Heart left ventricle (tissue), 16 donors: ENCODE measurements at regions not wholly inside any gene's neighbourhood (a gene's known extent, or its start where the extent isn't known, plus 50 kb on each side); places are given as distances from the start of the nearest gene placed in this dataset.
A peak's percentile ranks its signal among the peaks of the same experiment; 100 is the strongest.

Experiments
- ATAC-seq, 4 donors: fragments of 200-7000 bp; cut with Tn5 transposase; one replicate each; pipeline ENCODE4 v1.9.1; 2020 to 2022; ENCODE audit warnings: moderate library complexity in 4 of 4, mild to moderate bottlenecking in 3 of 4, moderate number of reproducible peaks in 1 of 4
- DNase-seq, 5 donors: peaks; one replicate each; pipeline ENCODE4 v3.0.0-alpha.2; 2020
- H3K27ac ChIP-seq, 12 donors: fragments of 200-600 bp; sonication (generic) in 4 of 12; one replicate each; pipeline versions ENCODE4 v1.5.0 to v1.8.0; 2016 to 2022; ENCODE audit warnings: mild to moderate bottlenecking in 2 of 12
- H3K27me3 ChIP-seq, 9 donors: fragments of 200-600 bp; sonication (generic) in 2 of 9; one replicate each; pipeline versions ENCODE4 v1.5.1 to v1.8.0; 2016 to 2022; ENCODE audit warnings: mild to moderate bottlenecking in 3 of 9
- H3K36me3 ChIP-seq, 9 donors: fragments of 200-600 bp; sonication (generic) in 2 of 9; one replicate each; pipeline versions ENCODE4 v1.5.0 to v1.8.0; 2018 to 2022; ENCODE audit warnings: mild to moderate bottlenecking in 2 of 9
- H3K4me1 ChIP-seq, 12 donors: fragments of 200-600 bp; sonication (generic) in 4 of 12; one replicate each; pipeline versions ENCODE4 v1.5.0 to v1.8.0; 2016 to 2022; ENCODE audit warnings: mild to moderate bottlenecking in 3 of 12
- H3K4me3 ChIP-seq, 12 donors: fragments of 200-600 bp; sonication (generic) in 4 of 12; one replicate each; pipeline versions ENCODE4 v1.5.0 to v1.8.0; 2017 to 2022; ENCODE audit warnings: mild to moderate bottlenecking in 9 of 12, moderate library complexity in 4 of 12
- H3K9me3 ChIP-seq, 12 donors: fragments of 200-600 bp; sonication (generic) in 4 of 12; one replicate each; pipeline versions ENCODE4 v1.5.0 to v1.8.0; 2016 to 2022; ENCODE audit warnings: mild to moderate bottlenecking in 1 of 12
- CTCF ChIP-seq, 12 donors: fragments of 200-600 bp; sonication (generic) in 4 of 12; IDR thresholded peaks; one replicate each; pipeline versions ENCODE4 v1.5.0 to v1.8.0; 2018 to 2022; ENCODE audit warnings: antibody characterized with exemption in 12 of 12, mild to moderate bottlenecking in 5 of 12
- POLR2A ChIP-seq, 2 donors: fragments of 450-650 bp; IDR thresholded peaks; one replicate each; pipeline ENCODE4 v1.6.1; 2017; ENCODE audit warnings: antibody characterized with exemption in 2 of 2, mild to moderate bottlenecking in 2 of 2, moderate library complexity in 2 of 2
- WGBS, 4 donors: extraction: QIAGEN DNeasy Blood & Tissue Kit in 2 of 4; methylation state at CpG; one replicate each; pipeline versions ENCODE4 v1.1.5 to v1.1.7; 2013 to 2018; 5-methylcytosine and 5-hydroxymethylcytosine counted together
- intact Hi-C, 10 donors: fragments of 100-400 bp; cut with DNase I; formaldehyde crosslinking; loops; one replicate each; pipeline versions ENCODE4 v1.11.1 to v1.14.2; 2022
- donor health status: ischemic (EF 13 %, LVEDD 7.1; RV severe dilation, severe dysfunction).
- donor health status: healthy with polysubstance abuse.
- donor health status: DM: no; HTN: yes; CAD: no.
- donor health status: DM: no; HTN: no; CAD: no.
- donor health status: ischemic (EF 25% LVEDD 6.9; RV normal size, moderate dysfunction).
- donor health status: ischemic (EF 25% LVEDD 5.7; RV mildly dilated, moderate dysfunction).
- donor health status: healthy.
- donor health status: DM: yes; HTN: yes; CAD: no.
- donor health status: ischemic (EF 35%, LVEDD 5.7; RV mildly dilated, moderate dysfunction).
- donor health status: nonischemic (EF 11% LVEDD 7.7; RV severe dilation, severe dysfunction).
- donor health status: DM: yes; HTN: yes; CAD: no.
- donor health status: PGD.
- donor health status: ischemic (EF 29% LVEDD 5.4; RV normal size, mild dysfunction).
- donor health status: nonischemic (EF 23%, LVEDD 6.1; RV moderate dilation, normal function).

- Histone ChIP-seq H3K9me3 (no peaks in the 10 kb centered on the region), H3K27me3 (peaks cover 12 to 73% (median 36%) of the 10 kb centered on the region in 9 donors), H3K27ac (no peak overlapping the region), H3K36me3 (no peaks in the 10 kb centered on the region), H3K4me1 (peaks cover 0 to 3% (median 0%) of the 10 kb centered on the region in 12 donors), H3K4me3 (no peak overlapping the region)
- ATAC-seq (peak in 1 of 4 donors; percentile 38), DNase-seq (no peak)
- intact Hi-C loops = no loop called here
- WGBS, 4 donors = 82 to 91% (median 86%) methylated on average over 10 of the region's 10 CpGs
- TF ChIP-seq POLR2A (IDR thresholded peaks at IDR 0.05) (no peak), CTCF (IDR thresholded peaks at IDR 0.05) (no peak)
Observed at GRCh38 chr12:113639474-113639873, 167.8 kb upstream of the LHX5 start.

DNA sequence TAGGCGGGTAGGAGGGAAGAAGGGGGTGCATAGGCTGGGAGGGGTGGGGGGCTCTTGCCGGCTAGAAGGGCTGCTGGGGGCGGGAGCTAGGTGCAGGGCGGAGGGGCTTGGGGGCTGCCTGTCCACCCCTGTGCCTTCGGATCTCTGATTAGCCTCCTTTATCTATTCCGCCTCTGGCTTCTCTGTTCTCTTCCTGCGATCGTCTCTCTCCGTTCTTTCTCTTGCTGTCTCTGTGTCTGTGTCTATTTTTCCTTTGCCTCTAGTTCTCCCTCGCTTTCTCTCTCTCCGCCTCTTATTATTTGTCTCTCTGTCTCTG lies 166.7 kb upstream of the LHX5 start:
- TF ChIP-seq CTCF (IDR thresholded peaks at IDR 0.05) (no peak), POLR2A (IDR thresholded peaks at IDR 0.05) (no peak)
- Histone ChIP-seq H3K9me3 (no peaks in the 10 kb centered on the region), H3K36me3 (no peaks in the 10 kb centered on the region), H3K4me3 (no peak overlapping the region), H3K27me3 (peaks cover 7 to 64% (median 30%) of the 10 kb centered on the region in 9 donors), H3K27ac (no peak overlapping the region), H3K4me1 (peaks cover 0 to 3% (median 0%) of the 10 kb centered on the region in 12 donors)
- WGBS, 4 donors = 7 to 14% (median 12%) methylated on average over 10 to 11 of the region's 11 CpGs
- intact Hi-C loops = no loop called here
- DNase-seq (no peak), ATAC-seq (no peak)

- ATAC-seq = no peak
- 50 to 65% (median 53%) methylated on average over 8 of the region's 8 CpGs for WGBS, 4 donors
- peaks cover 0 to 38% (median 22%) of the 10 kb centered on the region in 9 donors for H3K27me3 ChIP-seq
Observed at GRCh38 chr12:113634982-113635381, 163.3 kb upstream of the LHX5 start.

DNA sequence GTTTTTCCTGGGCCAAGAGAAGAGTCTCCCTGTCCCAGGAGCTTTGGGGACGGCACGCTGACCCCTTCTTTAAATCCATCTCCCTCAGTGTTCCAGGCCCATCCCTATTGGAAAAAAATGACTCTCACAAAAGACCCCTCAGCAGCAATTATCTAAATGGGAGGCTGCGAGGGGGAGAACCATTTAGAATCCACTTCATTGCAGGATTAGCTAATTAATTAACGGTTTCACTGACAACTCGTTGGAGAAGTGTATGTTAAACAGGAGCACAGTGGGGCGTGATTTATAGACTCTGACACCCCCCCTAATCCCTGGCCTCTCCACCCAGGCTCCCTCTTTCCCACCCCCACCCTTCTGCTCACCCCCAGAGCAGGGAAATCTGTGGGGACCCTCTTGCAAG lies 162.8 kb upstream of the LHX5 start:
- H3K4me1 ChIP-seq = peaks cover 0 to 3% (median 0%) of the 10 kb centered on the region in 12 donors
- H3K36me3 ChIP-seq = no peaks in the 10 kb centered on the region
- WGBS, 4 donors = 37 to 54% (median 44%) methylated on average over 6 of the region's 6 CpGs
- intact Hi-C loops = no loop called here
- no peak overlapping the region for H3K27ac ChIP-seq
- peaks cover 0 to 33% (median 20%) of the 10 kb centered on the region in 9 donors for H3K27me3 ChIP-seq
- DNase-seq (no peak), ATAC-seq (no peak)
- TF ChIP-seq CTCF (IDR thresholded peaks at IDR 0.05) (no peak), POLR2A (IDR thresholded peaks at IDR 0.05) (no peak)
- no peak overlapping the region for H3K4me3 ChIP-seq
- peaks cover 0 to 27% (median 13%) of the 10 kb centered on the region in 12 donors for H3K9me3 ChIP-seq

More at GRCh38 chr12:113634982-113635381, 163.3 kb upstream of the LHX5 start:
- no peak for DNase-seq
- H3K27ac ChIP-seq = no peak overlapping the region
- TF ChIP-seq POLR2A (IDR thresholded peaks at IDR 0.05) = no peak
- no peak for TF ChIP-seq CTCF (IDR thresholded peaks at IDR 0.05)
- peaks cover 0 to 22% (median 10%) of the 10 kb centered on the region in 12 donors for H3K9me3 ChIP-seq
- H3K4me1 ChIP-seq = peaks cover 0 to 3% (median 0%) of the 10 kb centered on the region in 12 donors
- H3K4me3 ChIP-seq = no peak overlapping the region
- intact Hi-C loops = no loop called here
- no peaks in the 10 kb centered on the region for H3K36me3 ChIP-seq
